GM18519 (cell line): ENCODE measurements at regions not wholly inside any gene's neighbourhood (a gene's known extent, or its start where the extent isn't known, plus 50 kb on each side); places are given as distances from the start of the nearest gene placed in this dataset.

Experiments used
- ATAC-seq: cut with Tn5 transposase; IDR thresholded peaks from one replicate; pipeline ENCODE4 v1.9.1; 2021; ENCODE audit warnings: mild to moderate bottlenecking, moderate library complexity; ENCODE audit not compliant: unreplicated experiment, low FRiP score

GRCh38 chr4:176441594-176441993 is 121.8 kb downstream of the SPCS3 start:
- peak; percentile 36 for ATAC-seq

GRCh38 chr4:176443117-176443516 is 123.4 kb downstream of the SPCS3 start:
- no peak for ATAC-seq

GRCh38 chr4:176443646-176444409 is 124.1 kb downstream of the SPCS3 start:
- no peak for ATAC-seq

- ATAC-seq: no peak
Observed at GRCh38 chr4:176444741-176445140, 125.0 kb downstream of the SPCS3 start.

GRCh38 chr4:176448761-176449160 is 129.0 kb downstream of the SPCS3 start:
- no peak for ATAC-seq

GRCh38 chr4:176451443-176451842 is 131.7 kb downstream of the SPCS3 start:
- ATAC-seq: no peak

GRCh38 chr4:176453079-176453478 is 133.3 kb downstream of the SPCS3 start:
- no peak for ATAC-seq

- ATAC-seq: no peak
Observed at GRCh38 chr4:176453658-176454057, 133.9 kb downstream of the SPCS3 start.

- ATAC-seq: peak; percentile 100
Observed at GRCh38 chr4:176464748-176465147, 145.0 kb downstream of the SPCS3 start.

- ATAC-seq: no peak
Observed at GRCh38 chr4:176467001-176467400, 147.2 kb downstream of the SPCS3 start.

- ATAC-seq: no peak
Observed at GRCh38 chr4:176469546-176469945, 149.8 kb downstream of the SPCS3 start.

GRCh38 chr4:176470671-176471070 is 150.9 kb downstream of the SPCS3 start:
- no peak for ATAC-seq

GRCh38 chr4:176475067-176475466 is 155.3 kb downstream of the SPCS3 start:
- no peak for ATAC-seq

GRCh38 chr4:176478076-176478475 is 158.3 kb downstream of the SPCS3 start:
- ATAC-seq: no peak

- peak; percentile 40 for ATAC-seq
Observed at GRCh38 chr4:176479767-176480166, 160.0 kb downstream of the SPCS3 start.

GRCh38 chr4:176482972-176483371 is 163.2 kb downstream of the SPCS3 start:
- ATAC-seq: no peak

GRCh38 chr4:176484301-176484984 is 164.7 kb downstream of the SPCS3 start:
- no peak for ATAC-seq

GRCh38 chr4:176489001-176489400 is 169.2 kb downstream of the SPCS3 start:
- ATAC-seq: no peak

- peak; percentile 100 for ATAC-seq
Observed at GRCh38 chr4:176492646-176493302, 173.0 kb downstream of the SPCS3 start.

- no peak for ATAC-seq
Observed at GRCh38 chr4:176498617-176499256, 179.0 kb downstream of the SPCS3 start.

- no peak for ATAC-seq
Observed at GRCh38 chr4:176499518-176499917, 179.8 kb downstream of the SPCS3 start.
